Activated gamma-delta T cell treated with anti-CD3 and anti-CD28 coated beads, Interleukin-2, amount 50 U/mL, for 16 hours (primary cell): ENCODE measurements at regions not wholly inside any gene's neighbourhood (a gene's known extent, or its start where the extent isn't known, plus 50 kb on each side); places are given as distances from the start of the nearest gene placed in this dataset.
"Not testable (repeated sequence)": the region's sequence is repeated elsewhere in the genome, so short reads cannot be mapped to it uniquely, and the experiment has no call there.

Source experiments
- DNase-seq: peaks from one replicate; pipeline ENCODE4 v3.0.0-alpha.2; 2020; ENCODE audit warnings: low read depth

- no peak for DNase-seq
These were observed 68.1 kb upstream of the IFFO2 start for GRCh38 chr1:19024532-19024931.

- DNase-seq: no peak
These were observed 67.3 kb upstream of the IFFO2 start for GRCh38 chr1:19023787-19024186.

- no peak for DNase-seq
These were observed 65.4 kb upstream of the IFFO2 start for GRCh38 chr1:19021845-19022244.

DNA sequence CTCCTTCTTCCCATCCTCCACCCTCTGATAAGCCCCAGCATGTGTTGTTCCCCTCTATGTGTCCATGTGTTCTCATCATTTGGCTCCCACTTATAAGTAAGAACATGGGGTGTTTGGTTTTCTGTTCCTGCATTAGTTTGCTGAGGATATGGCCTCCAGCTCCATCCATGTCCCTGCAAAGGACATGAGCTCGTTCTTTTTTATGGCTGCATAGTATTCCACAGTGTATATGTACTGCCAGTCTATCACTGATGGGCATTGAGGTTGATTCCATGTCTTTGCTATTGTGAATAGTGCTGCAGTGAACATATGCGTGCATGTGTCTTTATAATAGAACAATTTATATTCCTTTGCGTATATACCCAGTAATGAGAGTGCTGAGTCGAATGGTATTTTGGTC lies 62.8 kb upstream of the IFFO2 start:
- not testable (repeated sequence) for DNase-seq

GRCh38 chr1:19015476-19015875 lies 59.0 kb upstream of the IFFO2 start:
- no peak for DNase-seq

DNA sequence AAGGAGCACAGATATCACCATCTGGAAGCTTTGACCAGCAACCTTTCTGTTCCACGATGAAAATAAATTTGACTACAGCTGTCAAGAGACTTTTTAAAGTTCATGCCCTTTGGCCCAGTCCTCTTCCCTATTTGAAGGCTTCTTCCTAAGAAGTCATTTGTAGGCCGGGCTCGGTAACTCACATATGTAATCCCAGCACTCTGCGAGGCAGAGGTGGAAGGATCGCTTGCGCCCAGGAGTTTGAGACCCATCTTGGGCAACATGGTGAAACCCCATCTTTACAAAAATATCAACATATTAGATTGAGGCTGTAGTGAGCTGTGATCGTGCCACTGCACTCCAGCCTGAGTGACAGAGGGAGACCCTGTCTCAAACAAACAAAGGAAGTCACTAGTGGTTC lies 58.3 kb upstream of the IFFO2 start:
- DNase-seq: no peak

- no peak for DNase-seq
These were observed 57.5 kb upstream of the IFFO2 start for GRCh38 chr1:19013826-19014548.

DNA sequence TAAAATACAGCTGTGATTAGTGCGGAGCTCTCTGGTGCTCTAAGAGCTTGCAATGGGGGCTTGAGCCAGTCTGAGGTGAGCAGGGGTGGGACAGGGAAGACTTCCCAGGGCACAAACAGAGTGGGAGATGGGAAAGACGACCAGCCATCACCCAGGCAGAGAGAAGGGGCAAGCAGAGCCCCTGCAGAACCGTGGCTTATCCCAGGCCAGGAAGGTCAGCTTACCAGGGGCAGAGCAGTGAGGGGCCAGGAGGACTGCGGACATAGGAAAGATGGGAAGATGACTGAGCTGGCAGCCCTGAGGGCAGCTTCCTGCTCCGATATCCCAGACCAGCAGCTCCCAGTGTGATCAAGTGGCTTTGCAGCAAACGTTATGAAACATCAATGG lies 55.4 kb upstream of the IFFO2 start:
- DNase-seq: no peak

GRCh38 chr1:19010995-19011844 lies 54.7 kb upstream of the IFFO2 start:
- peak; percentile 51 for DNase-seq

DNA sequence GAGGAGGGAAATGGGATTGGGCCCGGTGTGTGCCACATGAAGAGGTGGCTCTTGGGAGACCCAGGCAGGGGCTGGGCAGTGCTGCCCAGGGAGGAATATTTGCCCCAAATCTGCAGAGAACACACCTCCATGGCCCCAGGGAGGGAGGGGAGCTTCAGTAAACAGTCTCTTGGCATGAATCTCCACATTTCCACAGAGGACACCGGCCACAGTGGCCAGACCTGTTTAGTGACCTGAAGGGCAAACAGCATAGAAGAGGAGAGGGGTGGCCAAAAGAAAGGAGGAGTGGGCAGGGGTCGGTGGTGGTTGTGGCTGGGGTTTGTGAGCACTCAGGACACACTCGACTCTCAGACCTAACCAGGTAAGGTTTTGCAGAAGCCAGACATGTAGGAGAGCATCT lies 54.0 kb upstream of the IFFO2 start:
- no peak for DNase-seq

GRCh38 chr1:19009882-19010321 lies 53.4 kb upstream of the IFFO2 start:
- no peak for DNase-seq

GRCh38 chr1:19009126-19009881 lies 52.8 kb upstream of the IFFO2 start:
- no peak for DNase-seq

DNA sequence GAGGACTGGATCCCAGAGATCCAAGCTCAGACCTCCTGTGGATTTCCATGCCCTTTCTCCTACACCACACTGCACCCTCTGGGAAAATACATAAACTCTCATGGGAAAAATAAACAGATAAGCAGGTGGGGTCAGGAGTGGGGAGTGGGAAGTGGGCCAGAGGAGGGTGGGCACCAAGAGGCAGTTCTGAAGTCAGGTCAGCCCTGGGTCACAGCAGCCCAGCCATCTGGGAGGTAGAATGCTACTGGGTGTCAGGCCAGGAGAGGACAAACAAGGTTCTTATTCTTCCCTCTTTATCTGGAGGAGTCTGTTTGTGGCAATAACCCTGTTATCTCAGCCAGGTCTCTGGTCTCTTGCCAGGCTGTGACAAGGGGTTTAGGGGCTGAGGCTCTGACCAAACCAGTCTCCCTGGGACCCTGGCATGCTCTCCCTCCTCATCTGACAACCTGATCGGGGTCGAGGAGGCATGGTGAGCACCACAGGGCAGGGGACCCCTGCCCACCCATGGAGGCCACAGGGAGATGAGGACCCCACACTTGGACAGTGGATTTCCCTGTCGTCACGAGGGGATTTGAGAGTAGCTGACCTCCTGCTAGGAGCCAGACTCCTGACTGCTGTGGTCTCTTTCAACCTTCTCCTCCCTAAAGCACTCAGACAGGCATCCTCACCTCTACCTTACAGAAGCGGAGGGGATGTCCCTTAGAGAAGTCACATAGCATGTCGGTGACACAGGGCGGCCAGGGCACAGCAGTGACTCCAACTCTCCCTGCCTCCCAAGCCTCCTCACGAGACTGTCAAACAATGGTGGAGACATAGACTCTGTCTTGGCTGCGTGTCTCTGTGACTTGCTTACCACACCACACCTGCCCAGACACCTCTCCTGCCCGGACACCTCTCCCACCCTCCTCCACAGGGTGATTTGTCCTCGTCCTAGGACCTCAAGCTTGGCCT lies 51.3 kb upstream of the IFFO2 start:
- no peak for DNase-seq

GRCh38 chr1:19006837-19007271 lies 50.4 kb upstream of the IFFO2 start:
- DNase-seq: no peak
